Inferior parietal cortex (tissue), 1 donor: ENCODE measurements at regions not wholly inside any gene's neighbourhood (a gene's known extent, or its start where the extent isn't known, plus 50 kb on each side); places are given as distances from the start of the nearest gene placed in this dataset.

ENCODE experiments used
- DNase-seq: peaks from one replicate; pipeline ENCODE4 v3.0.0-alpha.2; 2016; ENCODE audit errors: extremely low spot score

- DNase-seq = no peak
These were observed 168.4 kb downstream of the RND3 start for GRCh38 chr2:150319085-150319484.

DNA sequence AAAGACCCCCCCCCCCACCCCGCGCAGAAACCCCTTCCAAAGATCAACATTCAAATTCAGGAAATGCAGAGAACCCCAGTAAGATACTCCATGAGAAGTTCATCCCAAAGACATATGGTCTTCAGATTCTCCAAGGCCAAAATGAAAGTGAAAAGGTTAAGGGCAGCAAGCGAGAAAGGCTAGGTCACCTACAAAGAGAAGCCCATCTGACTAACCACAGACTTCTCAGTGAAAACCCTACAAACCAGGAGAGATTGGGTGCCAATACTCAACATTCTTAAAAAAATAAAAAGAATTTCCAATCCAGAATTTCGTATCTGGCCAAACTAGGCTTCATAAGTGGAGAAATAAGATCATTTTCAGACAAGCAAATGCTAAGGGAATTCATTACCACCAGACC lies 175.2 kb downstream of the RND3 start:
- DNase-seq = no peak

DNA sequence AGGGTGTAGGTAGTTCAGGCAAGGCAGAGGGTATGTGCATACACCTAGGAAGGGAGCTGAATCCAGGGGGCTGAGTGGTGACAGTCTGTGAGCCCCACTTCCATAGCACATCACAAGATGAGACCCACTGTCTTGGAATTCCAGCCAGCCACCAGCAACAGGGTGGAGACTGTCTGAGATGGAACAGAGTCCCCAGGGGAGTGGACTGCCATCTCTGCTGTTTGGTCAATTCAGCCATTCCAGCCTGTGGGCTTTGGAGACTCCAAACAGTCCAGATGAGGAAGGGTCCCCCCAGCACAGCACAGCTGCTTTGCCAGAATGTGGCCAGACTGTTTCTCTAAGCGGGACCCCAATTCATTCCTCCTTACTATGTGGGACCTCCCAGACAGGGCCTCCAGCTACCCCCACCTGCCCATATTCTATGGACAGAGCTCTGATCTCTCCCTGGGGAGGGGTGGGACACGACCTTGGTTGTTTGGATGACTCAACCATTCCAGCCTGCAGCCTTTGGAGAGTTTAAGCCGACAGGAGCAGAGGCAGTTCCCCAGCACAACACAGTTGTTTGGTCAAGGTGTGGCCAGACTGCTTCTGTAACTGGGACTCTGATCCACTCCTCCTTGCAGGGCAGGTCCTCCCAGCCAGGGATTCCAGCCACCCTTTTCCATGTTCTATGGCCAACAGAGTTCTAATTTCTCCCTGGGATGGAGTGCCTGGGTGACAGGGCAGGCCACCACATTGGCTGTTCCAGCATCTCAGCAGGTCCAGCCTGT lies 178.0 kb downstream of the RND3 start:
- no peak for DNase-seq

- no peak for DNase-seq
These were observed 180.2 kb downstream of the RND3 start for GRCh38 chr2:150307258-150307657.

DNA sequence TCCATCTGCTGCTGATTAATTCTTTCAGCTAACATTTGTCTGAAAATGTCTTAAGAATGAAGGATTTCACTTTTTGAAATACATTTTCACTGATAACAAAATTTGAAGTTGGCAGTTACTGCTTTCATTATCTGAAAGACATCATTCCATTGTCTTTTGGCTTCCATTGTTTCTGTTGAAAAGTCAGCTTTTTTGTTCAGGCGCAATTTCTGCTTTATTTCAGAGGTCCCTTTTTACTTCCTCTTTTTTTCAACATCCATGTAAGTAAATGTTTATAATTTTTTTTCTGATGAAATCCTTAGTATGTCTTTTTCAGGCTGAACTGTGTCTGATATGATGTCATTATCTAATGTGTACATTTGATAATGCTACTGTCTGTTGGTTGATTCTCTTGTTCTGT lies 184.2 kb downstream of the RND3 start:
- no peak for DNase-seq

DNA sequence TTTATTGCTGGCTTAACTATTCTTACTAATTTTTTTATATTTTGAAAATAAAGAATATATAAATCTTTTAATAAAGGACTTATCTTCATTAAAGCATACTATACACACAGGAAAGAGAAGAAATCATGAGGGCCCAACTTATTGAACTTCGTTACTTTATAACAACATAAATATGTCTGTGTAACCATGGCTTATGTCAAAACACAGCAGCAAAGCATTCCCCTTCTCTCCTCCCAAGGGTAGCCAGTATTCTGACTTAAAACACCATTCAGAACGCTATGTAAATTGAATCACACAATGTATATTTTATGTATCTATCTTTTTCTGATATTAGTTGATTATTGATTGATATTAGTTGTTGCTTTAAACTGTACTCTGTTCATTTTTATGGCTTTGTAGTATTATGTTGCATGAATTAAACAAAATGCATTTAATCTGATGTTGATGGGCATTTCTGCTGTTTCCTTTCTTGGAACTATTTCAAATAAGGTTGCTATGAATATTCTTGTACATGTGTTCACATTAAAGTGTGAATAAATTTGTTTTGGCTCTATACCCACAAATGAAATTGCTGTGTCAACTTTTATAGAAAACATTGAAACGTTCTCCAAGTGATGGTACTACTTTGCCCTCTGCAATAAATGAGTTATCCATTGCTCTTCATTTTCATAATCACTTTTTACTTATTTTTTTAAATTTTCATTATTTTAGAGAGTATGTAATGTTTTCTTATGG lies 188.7 kb downstream of the RND3 start:
- no peak for DNase-seq

DNA sequence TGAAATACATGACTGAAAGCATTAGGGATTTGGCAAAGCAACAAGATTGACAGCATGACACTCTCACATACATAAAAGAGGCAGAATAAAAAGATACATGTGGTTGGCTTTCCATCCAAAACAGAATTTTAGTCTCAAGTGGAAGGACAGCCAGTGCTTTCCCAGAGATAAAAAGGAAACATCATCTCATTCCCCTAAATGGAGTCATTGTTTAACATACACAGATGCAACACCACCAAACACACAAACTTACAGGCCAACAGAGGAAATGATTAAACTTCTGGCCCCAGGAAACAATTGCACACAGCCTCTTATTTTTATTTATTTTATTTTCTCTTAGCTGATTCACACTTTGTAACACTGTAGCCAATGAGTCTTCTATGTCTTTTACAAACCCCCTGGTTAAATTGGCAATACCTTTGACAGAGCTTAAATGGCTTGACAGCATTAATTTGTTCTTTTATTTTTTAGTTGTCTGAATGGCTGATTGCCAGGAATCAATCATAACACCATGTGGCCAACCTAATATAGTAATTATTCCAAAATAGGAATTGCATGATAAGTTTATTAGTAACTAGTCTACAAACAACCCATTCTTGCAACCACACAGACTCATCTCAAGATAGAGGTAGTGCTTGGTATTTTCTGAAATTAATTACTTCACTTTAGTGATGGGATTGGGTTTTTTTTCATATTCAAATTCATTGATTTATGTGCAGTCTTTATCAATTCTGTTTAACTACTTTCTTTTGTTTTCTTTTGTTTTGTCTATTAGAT lies 190.5 kb downstream of the RND3 start:
- peak; percentile 23 for DNase-seq

DNA sequence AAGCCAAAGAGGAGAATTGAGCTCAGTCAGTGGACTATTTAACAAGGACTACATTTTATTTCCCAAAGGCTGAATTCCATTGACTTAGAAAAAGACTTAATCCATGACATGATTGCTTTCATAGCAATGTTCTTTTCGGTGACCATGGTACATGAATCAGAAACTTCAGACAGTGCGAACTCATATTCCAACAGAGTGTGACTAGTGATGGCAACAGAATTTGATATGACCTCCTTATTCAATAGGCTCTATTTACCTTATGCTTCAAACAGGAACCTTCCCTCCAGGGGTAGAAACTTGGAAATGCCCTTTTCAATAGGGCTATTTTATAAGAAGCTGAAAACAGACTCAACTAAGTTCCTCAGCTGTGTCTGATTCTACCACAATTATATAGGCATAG lies 191.9 kb downstream of the RND3 start:
- DNase-seq = no peak

DNA sequence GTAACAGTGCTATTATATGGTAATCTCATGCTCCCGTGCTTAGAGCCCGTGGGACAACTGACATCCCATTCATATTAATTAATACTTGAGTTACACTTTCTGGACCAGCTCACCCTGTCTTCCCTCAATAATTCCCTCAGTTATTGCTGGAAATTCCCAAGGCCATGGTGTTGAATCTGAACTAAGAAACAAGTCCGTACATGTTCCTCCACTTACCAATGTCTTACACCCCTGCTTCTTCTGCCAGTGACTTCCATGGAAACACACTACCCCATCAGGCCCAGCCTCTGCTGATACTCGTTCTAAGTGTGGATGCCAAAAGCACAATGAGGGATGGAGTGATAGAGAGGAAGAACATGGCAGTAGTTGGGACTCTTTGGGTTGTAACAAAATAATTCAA lies 193.7 kb downstream of the RND3 start:
- no peak for DNase-seq

DNA sequence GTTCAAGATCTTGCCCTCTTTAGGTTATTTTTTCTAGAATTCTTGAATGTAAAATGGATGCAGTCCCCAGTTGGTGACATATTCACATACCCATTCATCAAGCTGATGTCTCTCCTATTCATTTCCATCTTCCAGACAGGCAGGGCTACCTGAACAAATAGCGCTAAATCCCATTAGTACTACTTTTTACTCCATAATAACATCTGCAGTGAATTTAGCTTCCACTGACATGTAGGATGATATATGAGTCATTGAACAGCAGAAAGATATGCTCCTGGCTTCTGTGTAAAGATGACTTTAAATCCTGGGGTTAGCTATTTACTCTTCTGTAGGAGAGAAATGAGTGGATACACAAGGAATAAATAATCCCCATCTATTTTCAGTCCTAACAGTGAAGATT lies 194.7 kb downstream of the RND3 start:
- no peak for DNase-seq

DNA sequence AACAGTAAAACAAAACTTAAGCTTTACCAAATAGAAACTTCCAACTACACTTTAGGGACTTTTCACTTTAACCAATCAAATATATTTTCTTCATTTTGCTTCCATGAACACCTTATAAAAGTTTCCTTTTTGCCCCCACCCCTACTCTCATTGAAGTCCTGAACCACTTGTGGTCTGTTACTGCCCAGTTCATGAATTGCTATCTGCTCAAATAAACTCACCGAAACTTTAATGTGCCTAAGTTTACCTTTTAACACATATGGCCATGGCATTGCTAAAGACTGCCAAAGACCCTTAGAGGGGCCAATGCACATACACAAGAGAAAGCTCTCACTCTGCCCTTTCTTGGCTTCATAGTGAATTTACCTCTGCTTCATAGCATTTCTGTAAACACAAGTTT lies 195.3 kb downstream of the RND3 start:
- no peak for DNase-seq

DNA sequence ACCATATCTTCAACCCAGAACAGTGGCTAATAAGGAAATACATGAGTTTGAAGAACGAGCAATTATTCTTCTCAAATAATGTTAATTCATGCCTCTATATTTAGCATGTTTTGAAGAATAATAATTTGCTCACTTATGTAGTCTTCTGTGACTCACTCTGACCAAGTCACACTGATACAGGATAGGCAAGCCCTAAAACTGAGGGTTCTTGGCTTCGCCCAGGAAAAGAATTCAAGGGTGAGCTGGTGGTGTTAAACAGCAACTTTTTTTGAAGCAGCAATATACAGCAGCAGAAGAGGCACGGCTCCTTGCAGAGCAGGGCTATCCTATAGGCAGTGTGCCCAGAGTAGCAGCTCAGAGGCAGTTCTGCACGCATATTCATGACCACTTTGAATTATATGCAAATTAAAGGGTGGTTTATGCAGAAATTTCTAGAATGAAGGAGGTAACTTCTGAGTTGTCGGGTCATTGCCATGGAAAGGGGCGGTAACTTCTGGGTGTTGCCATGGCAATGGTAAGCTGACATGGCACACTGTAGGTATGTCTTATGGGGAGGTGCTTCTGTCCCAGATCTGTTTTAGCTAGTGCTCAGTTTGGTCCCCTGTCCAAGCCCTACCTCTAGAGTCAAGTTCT lies 200.6 kb downstream of the RND3 start:
- DNase-seq = no peak

- DNase-seq = no peak
These were observed 203.4 kb downstream of the RND3 start for GRCh38 chr2:150284116-150284515.

DNA sequence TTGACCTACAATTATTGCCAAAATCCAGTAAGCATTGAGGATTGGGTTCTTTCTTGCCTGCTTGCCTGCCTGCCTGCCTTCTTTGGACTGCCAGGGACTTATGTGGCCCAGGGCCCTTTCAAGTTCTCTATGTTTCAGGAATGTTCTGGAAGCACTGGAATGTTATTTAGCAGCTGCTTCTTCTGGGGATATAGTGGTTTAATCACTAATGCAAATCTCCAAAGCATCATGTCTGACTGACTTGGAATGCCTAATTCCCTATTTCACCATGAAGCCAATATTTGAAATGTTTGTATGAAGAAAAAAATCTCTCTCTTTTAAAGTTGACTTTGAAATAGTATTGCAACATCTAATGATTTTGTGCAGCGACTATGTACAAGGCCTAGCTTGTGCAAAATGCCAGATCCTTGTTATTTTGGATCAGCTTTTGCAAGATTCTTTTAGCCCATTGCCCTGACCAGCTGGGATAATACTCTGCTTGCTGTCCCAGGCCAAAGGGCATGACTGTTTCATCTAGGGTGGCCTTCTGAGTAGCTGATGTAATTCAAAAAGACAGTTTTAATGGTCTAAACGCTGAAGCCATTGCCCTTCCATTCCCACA lies 204.6 kb downstream of the RND3 start:
- DNase-seq = no peak

GRCh38 chr2:150282357-150282756 lies 205.1 kb downstream of the RND3 start:
- DNase-seq = no peak

GRCh38 chr2:150280231-150280630 lies 207.2 kb downstream of the RND3 start:
- DNase-seq = no peak

DNA sequence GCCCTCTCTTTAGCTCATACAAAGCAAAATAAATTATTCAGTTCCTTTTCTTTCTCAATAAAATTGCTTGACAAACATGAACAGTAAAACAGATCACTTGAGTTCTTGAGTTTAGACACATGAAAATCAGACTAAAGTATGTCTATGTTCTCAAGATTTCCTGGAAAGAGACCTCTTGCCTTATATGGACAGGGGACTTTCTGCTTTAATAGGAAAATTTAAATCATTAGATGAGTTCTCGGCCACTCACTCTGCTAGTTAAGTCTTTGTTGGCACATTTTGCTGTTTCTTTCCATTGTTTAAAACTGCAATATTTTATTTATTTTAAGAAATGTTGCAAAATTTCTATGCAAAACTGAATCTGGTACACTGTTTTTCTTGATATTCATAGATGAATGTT lies 207.8 kb downstream of the RND3 start:
- DNase-seq = no peak

DNA sequence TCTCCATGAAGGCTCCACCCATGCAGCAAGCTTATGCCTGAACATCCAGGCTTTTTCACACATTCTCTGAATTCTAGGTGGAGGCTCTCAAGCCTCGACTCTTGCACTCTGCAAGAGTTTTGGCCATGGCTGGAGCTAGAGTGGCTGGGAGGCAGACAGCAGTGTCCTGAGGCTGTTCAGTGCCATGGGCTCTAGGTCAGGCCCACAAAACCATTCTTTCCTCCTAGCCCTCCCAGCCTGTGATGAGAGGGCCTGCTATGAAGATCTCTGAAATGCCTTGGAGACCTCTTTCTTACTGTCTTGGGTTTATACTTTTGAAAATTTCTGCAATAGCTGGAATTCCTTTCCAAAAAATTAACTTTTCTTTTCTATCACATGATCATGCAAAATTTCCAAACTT lies 210.7 kb downstream of the RND3 start:
- no peak for DNase-seq

DNA sequence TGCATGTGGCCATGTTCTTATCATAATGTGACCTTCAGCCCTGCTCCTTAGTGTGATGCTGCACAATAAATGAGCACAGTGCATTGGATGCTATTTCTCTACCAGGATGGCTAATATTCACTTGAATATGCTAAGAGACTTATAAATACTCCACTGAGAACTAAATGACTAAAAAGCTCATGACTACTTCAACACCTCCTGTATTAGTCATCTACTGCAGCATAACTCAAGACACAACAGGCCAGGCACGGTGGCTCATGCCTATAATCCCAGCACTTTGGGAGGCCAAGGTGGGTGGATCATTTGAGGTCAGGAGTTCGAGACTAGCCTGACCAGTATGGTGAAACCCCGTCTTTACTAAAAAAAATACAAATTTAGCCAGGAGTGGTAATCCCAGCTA lies 213.4 kb downstream of the RND3 start:
- no peak for DNase-seq

DNA sequence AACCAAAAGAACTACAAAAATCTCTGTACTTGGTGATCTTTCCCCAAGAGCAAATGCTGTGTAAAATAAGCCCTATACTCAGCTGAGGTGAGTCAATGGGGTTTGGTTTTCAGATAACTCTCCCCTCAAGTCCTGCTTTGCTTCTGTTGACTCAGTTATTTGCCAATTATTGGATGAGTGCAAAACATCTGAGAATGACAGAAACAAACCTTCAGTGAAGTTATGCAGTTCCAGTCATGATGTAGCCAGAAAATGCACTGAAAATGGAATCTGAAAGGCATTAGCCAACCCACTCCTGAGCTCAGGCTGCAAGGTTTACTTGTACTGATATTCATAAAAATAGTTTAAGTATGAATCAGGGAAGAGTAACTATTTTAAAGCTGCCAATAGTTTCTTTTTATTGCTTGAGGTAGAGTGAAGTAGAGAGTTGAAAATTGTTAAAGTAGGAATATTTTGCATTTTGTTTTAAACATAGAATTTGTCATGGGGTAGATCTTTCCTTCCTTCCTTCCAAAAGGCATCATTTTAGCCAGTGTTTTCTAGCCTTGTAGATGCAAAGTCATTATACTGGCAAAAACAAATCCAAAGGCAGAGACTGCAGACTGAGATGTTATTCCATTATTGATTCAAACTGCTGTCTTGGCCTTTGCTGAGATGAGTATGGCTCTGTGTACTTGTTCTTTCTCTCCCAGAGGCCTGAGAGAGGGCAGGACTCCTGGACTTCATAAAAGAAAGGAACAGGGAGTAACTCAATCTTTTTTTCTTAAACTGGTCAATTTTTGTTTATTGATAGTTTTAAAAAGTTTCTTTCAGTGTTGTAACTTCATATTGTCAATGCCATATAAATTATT lies 215.3 kb downstream of the RND3 start:
- no peak for DNase-seq
